Dedifferentiated amniotic fluid mesenchymal stem cell (primary cell): ENCODE measurements at regions not wholly inside any gene's neighbourhood (a gene's known extent, or its start where the extent isn't known, plus 50 kb on each side); places are given as distances from the start of the nearest gene placed in this dataset.
A peak's percentile ranks its signal among the peaks of the same experiment; 100 is the strongest.
"Not testable (repeated sequence)": the region's sequence is repeated elsewhere in the genome, so short reads cannot be mapped to it uniquely, and the experiment has no call there.

Experiments
- DNase-seq: peaks from one replicate; pipeline ENCODE4 v3.0.0-alpha.2; 2016; ENCODE audit errors: extremely low spot score

DNA sequence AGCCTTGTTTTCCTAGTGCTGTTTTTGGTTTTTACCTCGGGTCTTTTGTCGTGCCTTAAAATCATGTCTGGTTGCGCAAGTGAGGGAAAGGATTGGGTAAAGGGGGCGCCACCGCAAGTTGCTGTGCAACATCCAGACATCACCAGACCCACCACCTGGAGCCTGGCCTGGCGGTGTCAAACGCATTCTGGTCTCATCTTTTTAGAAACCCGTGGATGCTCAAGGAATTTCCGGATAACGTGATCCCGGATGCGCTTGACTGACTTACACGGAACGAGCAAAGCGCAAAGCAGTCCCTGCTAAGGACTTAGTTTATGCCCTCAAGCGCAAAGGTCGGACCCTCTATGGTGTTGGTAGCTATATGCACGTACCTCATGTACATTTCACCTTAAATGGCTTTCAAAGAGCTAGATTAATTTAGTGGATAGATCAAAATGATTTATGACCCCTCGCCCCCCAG lies 105.2 kb downstream of the OR2B2 start:
- DNase-seq: peak; percentile 29

- no peak for DNase-seq
These were observed 106.8 kb downstream of the OR2B2 start for GRCh38 chr6:27805347-27805746.

DNA sequence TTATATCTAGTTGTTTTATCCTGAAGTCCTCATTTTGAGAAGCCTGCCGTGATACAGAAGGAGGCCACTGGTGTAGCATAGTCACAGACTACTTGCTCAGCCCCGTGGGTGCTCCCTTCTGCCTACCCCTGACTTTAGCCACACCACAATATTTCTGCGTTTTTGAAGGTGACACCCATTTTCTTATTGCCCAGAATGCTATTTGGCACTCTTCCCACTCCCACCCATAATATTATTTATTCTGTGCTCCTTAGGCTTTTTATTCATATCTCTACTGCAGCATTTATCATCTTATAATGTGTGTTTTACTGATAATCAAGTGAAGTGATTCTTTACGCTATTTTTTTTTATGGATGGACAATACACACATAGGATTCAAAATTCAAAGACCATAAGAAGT lies 107.3 kb downstream of the OR2B2 start:
- no peak for DNase-seq

- DNase-seq: no peak
These were observed 111.3 kb downstream of the OR2B2 start for GRCh38 chr6:27800731-27801373.

- no peak for DNase-seq
These were observed 114.2 kb downstream of the OR2B2 start for GRCh38 chr6:27797960-27798359.

DNA sequence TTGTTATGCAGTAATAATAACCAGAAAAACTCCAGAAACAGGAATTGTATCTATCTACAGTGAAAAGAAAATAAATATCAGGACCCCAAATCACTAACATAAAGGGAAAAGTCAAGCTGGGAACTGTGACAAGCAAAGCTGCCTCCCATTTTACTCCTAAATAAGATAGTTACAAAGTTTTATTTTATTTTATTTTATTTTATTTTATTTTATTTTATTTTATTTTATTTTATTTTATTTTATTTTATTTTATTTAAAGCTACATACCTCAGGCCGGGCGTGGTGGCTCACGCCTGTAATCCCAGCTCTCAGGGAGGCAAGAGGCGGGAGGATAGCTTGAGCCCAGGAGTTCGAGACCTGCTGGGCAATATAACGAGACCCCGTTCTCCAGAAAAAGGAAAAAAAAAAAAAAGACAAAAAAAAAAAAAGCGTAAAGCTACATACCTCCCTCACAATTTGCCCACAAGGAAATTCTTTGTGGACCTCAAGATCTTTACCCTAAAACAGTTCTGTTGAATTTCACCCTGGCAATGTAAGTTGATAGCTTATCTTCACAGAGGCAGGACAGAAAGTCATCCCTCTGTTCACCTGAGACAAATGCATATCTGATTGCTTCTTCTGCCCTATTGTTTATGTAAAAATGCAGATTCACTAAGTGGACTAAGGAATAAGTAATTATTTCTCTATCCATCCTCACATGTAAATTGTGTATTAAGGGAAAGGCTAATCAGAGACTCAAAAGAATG lies 115.3 kb downstream of the OR2B2 start:
- not testable (repeated sequence) for DNase-seq

- DNase-seq: peak; percentile 97
These were observed 116.3 kb downstream of the OR2B2 start for GRCh38 chr6:27795697-27796494.

- DNase-seq: peak; percentile 86
These were observed 120.8 kb downstream of the OR2B2 start for GRCh38 chr6:27791182-27791943.

DNA sequence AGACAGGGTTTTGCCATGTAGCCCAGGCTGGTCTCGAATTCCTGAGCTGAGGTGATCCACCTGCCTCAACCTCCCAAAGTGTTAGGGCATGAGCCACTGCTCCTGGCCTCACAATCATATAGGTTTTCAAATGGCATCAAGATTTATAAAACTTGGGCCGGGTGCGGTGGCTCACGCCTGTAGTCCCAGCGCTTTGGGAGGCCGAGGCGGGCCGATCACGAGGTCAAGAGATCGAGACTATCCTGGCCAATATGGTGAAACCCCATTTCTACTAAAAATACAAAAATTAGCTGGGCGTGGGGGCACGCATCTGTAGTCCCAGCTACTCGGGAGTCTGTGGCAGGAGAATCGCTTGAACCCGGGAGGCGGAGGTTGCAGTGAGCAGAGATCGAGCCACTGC lies 123.8 kb downstream of the OR2B2 start:
- not testable (repeated sequence) for DNase-seq

GRCh38 chr6:27786048-27786447 lies 126.1 kb downstream of the OR2B2 start:
- DNase-seq: no peak

DNA sequence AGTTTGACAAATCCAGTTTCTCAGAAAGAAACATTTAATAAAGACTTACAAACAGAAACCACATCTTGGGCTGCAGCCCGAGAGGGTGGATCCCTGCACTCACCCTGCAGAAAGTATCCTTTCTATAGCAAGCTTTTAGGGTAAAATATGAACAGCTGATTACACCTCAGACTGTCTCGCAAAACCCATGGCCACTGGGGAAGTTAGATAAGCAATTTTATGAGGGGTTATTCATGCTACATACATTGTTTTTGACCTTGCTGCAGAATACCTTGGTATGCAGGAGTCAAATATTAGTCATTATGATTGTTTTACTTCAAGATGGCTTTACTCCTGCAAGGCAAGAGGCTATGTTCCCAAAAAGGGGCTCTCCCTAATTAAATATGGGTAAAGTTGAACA lies 126.9 kb downstream of the OR2B2 start:
- DNase-seq: no peak

DNA sequence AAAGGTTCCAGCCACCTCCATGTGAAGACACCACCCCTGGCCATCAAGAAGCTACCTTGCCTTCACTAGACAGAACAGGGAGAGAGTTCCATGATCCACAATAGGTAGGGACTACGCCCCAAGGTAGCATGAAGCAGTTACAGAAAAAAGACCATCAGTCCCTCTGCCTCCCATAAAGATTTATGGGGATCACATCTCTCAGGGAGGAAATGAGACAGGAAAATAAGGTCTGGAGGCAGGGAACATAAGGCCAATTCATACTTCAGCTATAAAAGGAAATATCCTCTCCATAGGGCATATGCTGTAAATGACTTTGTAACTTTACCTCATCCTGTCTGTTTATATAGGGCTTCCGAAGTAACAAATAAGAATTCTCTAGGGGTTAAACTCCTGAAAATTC lies 129.4 kb downstream of the OR2B2 start:
- no peak for DNase-seq

DNA sequence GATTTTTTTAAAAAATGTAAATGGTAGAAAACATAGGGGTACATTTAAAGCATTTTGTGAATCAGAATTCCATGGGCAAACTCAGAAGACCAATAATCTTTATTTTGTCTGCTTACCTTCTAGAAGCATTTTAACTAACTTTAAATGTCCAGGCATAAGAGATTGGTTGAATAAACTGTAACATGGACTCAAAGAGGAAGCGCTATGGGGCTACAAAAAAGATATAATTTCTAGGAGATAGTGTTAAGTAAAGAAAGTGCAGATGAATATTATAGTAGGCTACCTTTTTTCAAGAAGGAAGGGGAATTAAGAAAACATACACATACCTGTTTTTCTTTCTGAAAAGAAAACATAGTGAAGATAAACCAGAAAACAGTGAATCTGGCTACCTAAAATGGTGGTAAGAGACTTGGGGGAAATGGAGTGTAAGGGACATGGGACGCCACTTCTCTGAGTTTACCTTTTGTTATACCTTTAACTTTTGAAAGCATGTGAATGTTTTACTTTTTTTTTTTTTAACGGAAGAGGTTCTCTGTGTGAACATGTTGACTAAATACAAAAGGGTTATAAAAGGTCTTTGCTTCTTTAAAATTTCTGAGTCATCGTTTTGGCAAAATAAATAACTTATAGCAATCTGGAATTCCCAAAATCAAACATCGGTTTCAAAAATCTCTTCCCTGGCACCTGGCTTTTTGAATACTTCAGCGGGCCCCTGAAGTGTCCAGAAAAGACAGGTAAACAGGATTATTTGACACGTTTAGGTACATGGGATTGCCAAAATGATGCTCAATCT lies 133.4 kb downstream of the OR2B2 start:
- no peak for DNase-seq

- no peak for DNase-seq
These were observed 134.4 kb downstream of the OR2B2 start for GRCh38 chr6:27777614-27778355.

GRCh38 chr6:27777126-27777525 lies 135.1 kb downstream of the OR2B2 start:
- DNase-seq: no peak

GRCh38 chr6:27776504-27776903 lies 135.7 kb downstream of the OR2B2 start:
- DNase-seq: no peak

DNA sequence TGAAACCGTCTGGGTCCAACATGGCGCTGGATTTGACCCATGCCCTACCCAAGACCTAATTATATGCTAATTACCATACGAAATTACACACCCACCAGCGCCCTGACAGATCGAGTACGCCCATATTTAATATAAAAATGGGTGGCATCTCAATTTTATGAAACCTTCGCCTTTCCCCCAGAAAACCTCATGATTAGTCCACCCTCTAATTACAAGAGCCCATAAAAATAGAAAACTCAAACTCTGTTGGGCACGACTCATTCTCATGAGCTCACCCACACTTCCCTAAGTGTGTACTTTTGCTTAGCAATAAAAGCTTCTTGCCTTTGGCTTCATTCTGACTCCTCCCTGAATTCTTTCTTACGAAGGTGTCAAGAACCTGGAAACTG lies 136.4 kb downstream of the OR2B2 start:
- DNase-seq: no peak

- DNase-seq: not testable (repeated sequence)
These were observed 136.9 kb downstream of the OR2B2 start for GRCh38 chr6:27775138-27775795.

DNA sequence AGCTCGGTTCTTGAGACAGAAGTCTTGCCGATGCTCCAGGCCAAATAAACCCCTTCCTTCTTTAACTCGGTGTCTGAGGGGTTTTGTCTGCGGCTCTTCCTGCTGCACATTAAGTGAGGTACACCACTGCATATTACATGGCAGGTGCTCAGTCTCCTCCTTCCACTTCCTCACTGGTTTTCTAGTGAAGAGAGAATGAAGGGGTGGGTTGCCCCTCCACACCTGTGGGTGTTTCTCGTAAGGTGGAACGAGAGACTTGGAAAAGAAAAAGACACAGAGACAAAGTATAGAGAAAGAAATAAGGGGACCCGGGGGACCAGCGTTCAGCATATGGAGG lies 138.0 kb downstream of the OR2B2 start:
- DNase-seq: not testable (repeated sequence)
